ENCODE measurements at regions not wholly inside any gene's neighbourhood (a gene's known extent, or its start where the extent isn't known, plus 50 kb on each side); places are given as distances from the start of the nearest gene placed in this dataset.

- TF ChIP-seq CTCF (conservative IDR thresholded peaks at IDR 0.05 in 1 of 2, IDR thresholded peaks at IDR 0.05 in 1 of 2; ENCODE audit: extremely low read depth in 1 of 2, insufficient read depth in 1 of 2, low read depth in 1 of 2, low read length in 2 of 2) (no peak), EZH2 (IDR thresholded peaks at IDR 0.05; ENCODE audit: borderline replicate concordance, low read length) (no peak)
These were observed 164.8 kb upstream of the COBL start for GRCh38 chr7:51481421-51481820.

Measured in mammary epithelial cell (primary cell).